HEK293 (cell line): ENCODE measurements at regions not wholly inside any gene's neighbourhood (a gene's known extent, or its start where the extent isn't known, plus 50 kb on each side); places are given as distances from the start of the nearest gene placed in this dataset.

ENCODE experiments used
- CTCF ChIA-PET: fragments of 350-600 bp; formaldehyde crosslinking; extraction: SDS; loops from one replicate; lab custom pipeline; 2021; ENCODE audit warnings: antibody characterized with exemption; lab: Yijun Ruan, JAX
- POLR2A ChIA-PET: fragments of 300-600 bp; formaldehyde crosslinking; extraction: SDS; loops from one replicate; lab custom pipeline; 2020; ENCODE audit warnings: antibody characterized with exemption, inconsistent platforms; lab: Yijun Ruan, JAX
- H3K27ac ChIP-seq: fragments of 200-500 bp; sonication (Bioruptor generic); 2 replicates; pipeline ENCODE4 v1.5.1; 2014; ENCODE audit warnings: low read depth, low read length, control low read depth, inconsistent platforms; ENCODE audit errors: extremely low read depth
- H3K36me3 ChIP-seq, 2 experiments: fragments of 200-500 bp in 1 of 2; sonication (Bioruptor generic) in 1 of 2; 1 replicate in 1 of 2; 2 replicates in 1 of 2; pipeline ENCODE4 v1.5.1; 2014 to 2017; ENCODE audit warnings: inconsistent platforms in 2 of 2, low read length in 2 of 2; ENCODE audit not compliant: control insufficient read depth in 2 of 2, insufficient read depth in 1 of 2
- H3K4me1 ChIP-seq: fragments of 200-500 bp; sonication (Bioruptor generic); 2 replicates; pipeline ENCODE4 v1.5.1; 2014; ENCODE audit warnings: mild to moderate bottlenecking, low read length, inconsistent platforms; ENCODE audit not compliant: control insufficient read depth, insufficient read depth
- H3K4me3 ChIP-seq: 2 replicates; pipeline ENCODE4 v1.5.1; 2011; ENCODE audit warnings: low read depth, mild to moderate bottlenecking, control low read depth, low read length, moderate library complexity
- H3K9me3 ChIP-seq: fragments of 200-500 bp; sonication (Bioruptor generic); 2 replicates; pipeline ENCODE4 v1.5.1; 2014; ENCODE audit warnings: low read depth, low read length, inconsistent platforms; ENCODE audit not compliant: control insufficient read depth, insufficient read depth
- EGR2 ChIP-seq: fragments of 450-650 bp; formaldehyde crosslinking; IDR thresholded peaks from 2 replicates; pipeline ENCODE4 v1.5.1; 2016; ENCODE audit warnings: low read depth, missing biosample characterization, missing genetic modification characterization
- GLIS1 ChIP-seq: fragments of 450-650 bp; formaldehyde crosslinking; IDR thresholded peaks from 2 replicates; pipeline ENCODE4 v1.5.1; 2016; ENCODE audit warnings: missing biosample characterization, missing genetic modification characterization
- HOXC10 ChIP-seq: sonication (generic); formaldehyde crosslinking; IDR thresholded peaks from 2 replicates; pipeline ENCODE4 v1.8.1; 2023; ENCODE audit warnings: mild to moderate bottlenecking, missing genetic modification reagents
- TSHZ1 ChIP-seq: fragments of 450-650 bp; formaldehyde crosslinking; IDR thresholded peaks from 2 replicates; pipeline ENCODE4 v1.5.1; 2016; ENCODE audit warnings: missing biosample characterization, missing genetic modification characterization, borderline replicate concordance
- WT1 ChIP-seq: fragments of 450-650 bp; formaldehyde crosslinking; IDR thresholded peaks from 2 replicates; pipeline ENCODE4 v1.5.1; 2016; ENCODE audit warnings: missing biosample characterization, missing genetic modification characterization
- ZBTB17 ChIP-seq: fragments of 450-650 bp; formaldehyde crosslinking; IDR thresholded peaks from 2 replicates; pipeline ENCODE4 v1.5.1; 2016; ENCODE audit warnings: missing biosample characterization, missing genetic modification characterization
- ZBTB26 ChIP-seq: fragments of 450-650 bp; formaldehyde crosslinking; optimal IDR thresholded peaks from 2 replicates; pipeline ENCODE3; 2016; ENCODE audit warnings: missing biosample characterization, mild to moderate bottlenecking, missing genetic modification characterization
- ZEB2 ChIP-seq: fragments of 450-650 bp; formaldehyde crosslinking; IDR thresholded peaks from 2 replicates; pipeline ENCODE4 v1.5.1; 2016; ENCODE audit warnings: missing biosample characterization, missing genetic modification characterization
- ZNF132 ChIP-seq: fragments of 450-650 bp; formaldehyde crosslinking; IDR thresholded peaks from 2 replicates; pipeline ENCODE4 v1.5.1; 2017; ENCODE audit warnings: missing biosample characterization, missing genetic modification characterization, borderline replicate concordance
- ZNF138 ChIP-seq: fragments of 450-650 bp; formaldehyde crosslinking; IDR thresholded peaks from 2 replicates; pipeline ENCODE4 v1.5.1; 2016; ENCODE audit warnings: missing biosample characterization, missing genetic modification characterization, borderline replicate concordance
- ZNF174 ChIP-seq: fragments of 450-650 bp; formaldehyde crosslinking; IDR thresholded peaks from 2 replicates; pipeline ENCODE4 v1.5.0; 2017; ENCODE audit warnings: missing biosample characterization, mild to moderate bottlenecking, missing genetic modification characterization
- ZNF266 ChIP-seq: fragments of 450-650 bp; formaldehyde crosslinking; IDR thresholded peaks from 2 replicates; pipeline ENCODE4 v1.5.1; 2016; ENCODE audit warnings: missing biosample characterization, missing genetic modification characterization, low read depth
- ZNF521 ChIP-seq: fragments of 450-650 bp; formaldehyde crosslinking; IDR thresholded peaks from 2 replicates; pipeline ENCODE4 v1.5.1; 2017; ENCODE audit warnings: missing biosample characterization, mild to moderate bottlenecking, missing genetic modification characterization
- ZNF530 ChIP-seq: fragments of 450-650 bp; formaldehyde crosslinking; IDR thresholded peaks from 2 replicates; pipeline ENCODE4 v1.5.1; 2016; ENCODE audit warnings: low read depth, missing biosample characterization, missing genetic modification characterization
- ZNF626 ChIP-seq: fragments of 450-650 bp; sonication (Bioruptor Pico); formaldehyde crosslinking; IDR thresholded peaks from 2 replicates; pipeline ENCODE4 v1.5.1; 2018; ENCODE audit warnings: missing biosample characterization, missing genetic modification characterization, inconsistent platforms
- ZNF664 ChIP-seq: fragments of 450-650 bp; formaldehyde crosslinking; IDR thresholded peaks from 2 replicates; pipeline ENCODE4 v1.5.1; 2016; ENCODE audit warnings: missing biosample characterization, missing genetic modification characterization
- TF ChIP-seq, protein P1 (sequence below): fragments of 450-650 bp; formaldehyde crosslinking; IDR thresholded peaks from 2 replicates; pipeline ENCODE4 v1.5.1; 2016; ENCODE audit warnings: missing biosample characterization, missing genetic modification characterization
- TF ChIP-seq, protein P2 (sequence below): sonication (generic); formaldehyde crosslinking; IDR thresholded peaks from 2 replicates; pipeline ENCODE4 v1.8.1; 2022; ENCODE audit warnings: mild to moderate bottlenecking, moderate library complexity, missing genetic modification reagents
- TF ChIP-seq, protein P3 (sequence below): IDR thresholded peaks from 2 replicates; pipeline ENCODE4 v1.6.1; 2011; ENCODE audit warnings: mild to moderate bottlenecking, low read depth, low read length, borderline replicate concordance

GRCh38 chr7:54859545-54859944 is 100.5 kb upstream of the SEC61G start (continued):
- TF ChIP-seq ZBTB17 (no peak), ZNF664 (tag by site-specific recombination) (no peak), ZNF521 (tag by site-specific recombination) (no peak)
- TF ChIP-seq, protein P1, sequence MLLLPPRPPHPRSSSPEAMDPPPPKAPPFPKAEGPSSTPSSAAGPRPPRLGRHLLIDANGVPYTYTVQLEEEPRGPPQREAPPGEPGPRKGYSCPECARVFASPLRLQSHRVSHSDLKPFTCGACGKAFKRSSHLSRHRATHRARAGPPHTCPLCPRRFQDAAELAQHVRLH = no peak

DNA sequence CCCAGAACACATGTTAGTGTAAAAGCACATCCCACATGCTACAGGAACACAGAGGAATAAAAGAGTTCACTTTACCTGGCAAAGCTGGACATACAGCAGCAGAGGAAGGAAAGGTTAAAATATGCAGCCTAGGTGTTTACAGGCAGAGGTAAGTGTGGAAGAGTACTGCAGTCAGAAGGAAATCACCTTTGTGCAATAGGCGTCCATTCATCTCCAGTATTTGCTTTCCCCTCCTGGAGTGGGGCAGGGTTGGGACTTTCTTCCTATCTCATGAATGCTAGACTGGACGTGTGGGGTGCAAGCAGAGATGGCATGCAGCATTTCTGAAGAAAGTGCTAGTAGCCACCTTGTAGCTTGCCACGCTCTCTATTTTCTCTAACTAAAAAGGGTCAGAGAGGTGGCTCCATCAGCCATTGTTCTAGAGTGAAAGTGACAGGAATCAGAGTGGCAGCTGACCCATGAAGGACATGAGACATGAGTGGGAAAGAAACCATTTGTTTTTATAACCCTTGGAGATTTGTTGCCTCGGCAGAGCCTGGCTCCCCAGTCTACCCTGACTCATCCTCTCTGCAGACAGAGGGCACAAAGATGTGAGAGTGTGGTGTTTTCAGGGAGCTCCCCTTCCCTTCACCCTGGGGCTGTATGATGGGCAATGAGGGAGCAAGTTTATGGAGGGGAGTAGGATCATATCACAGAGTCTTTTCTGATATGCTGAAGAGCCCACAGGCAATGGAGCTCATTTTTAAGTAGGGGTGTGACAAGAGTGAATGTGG is 101.2 kb upstream of the SEC61G start:
- no peak overlapping the region for H3K27ac ChIP-seq
- TF ChIP-seq, protein P2, sequence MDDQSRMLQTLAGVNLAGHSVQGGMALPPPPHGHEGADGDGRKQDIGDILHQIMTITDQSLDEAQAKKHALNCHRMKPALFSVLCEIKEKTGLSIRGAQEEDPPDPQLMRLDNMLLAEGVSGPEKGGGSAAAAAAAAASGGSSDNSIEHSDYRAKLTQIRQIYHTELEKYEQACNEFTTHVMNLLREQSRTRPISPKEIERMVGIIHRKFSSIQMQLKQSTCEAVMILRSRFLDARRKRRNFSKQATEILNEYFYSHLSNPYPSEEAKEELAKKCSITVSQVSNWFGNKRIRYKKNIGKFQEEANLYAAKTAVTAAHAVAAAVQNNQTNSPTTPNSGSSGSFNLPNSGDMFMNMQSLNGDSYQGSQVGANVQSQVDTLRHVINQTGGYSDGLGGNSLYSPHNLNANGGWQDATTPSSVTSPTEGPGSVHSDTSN (CRISPR knock-in tag) = no peak
- TF ChIP-seq ZEB2 (no peak), EGR2 (tag by site-specific recombination) (no peak), TSHZ1 (tag by site-specific recombination) (no peak), GLIS1 (tag by site-specific recombination) (no peak), HOXC10 (CRISPR knock-in tag) (no peak), ZNF174 (tag by site-specific recombination) (no peak), ZNF132 (tag by site-specific recombination) (no peak), ZNF266 (tag by site-specific recombination) (no peak), WT1 (tag by site-specific recombination) (no peak), ZBTB26 (no peak), ZNF138 (tag by site-specific recombination) (no peak), ZNF626 (tag by site-specific recombination) (no peak), ZNF530 (tag by site-specific recombination) (no peak)
- TF ChIP-seq, protein P3, sequence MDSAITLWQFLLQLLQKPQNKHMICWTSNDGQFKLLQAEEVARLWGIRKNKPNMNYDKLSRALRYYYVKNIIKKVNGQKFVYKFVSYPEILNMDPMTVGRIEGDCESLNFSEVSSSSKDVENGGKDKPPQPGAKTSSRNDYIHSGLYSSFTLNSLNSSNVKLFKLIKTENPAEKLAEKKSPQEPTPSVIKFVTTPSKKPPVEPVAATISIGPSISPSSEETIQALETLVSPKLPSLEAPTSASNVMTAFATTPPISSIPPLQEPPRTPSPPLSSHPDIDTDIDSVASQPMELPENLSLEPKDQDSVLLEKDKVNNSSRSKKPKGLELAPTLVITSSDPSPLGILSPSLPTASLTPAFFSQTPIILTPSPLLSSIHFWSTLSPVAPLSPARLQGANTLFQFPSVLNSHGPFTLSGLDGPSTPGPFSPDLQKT = no peak
- TF ChIP-seq, all 188 proteins: peak for 0
- Histone ChIP-seq H3K36me3 (no peaks in the 10 kb centered on the region), H3K9me3 (no peaks in the 10 kb centered on the region), H3K4me1 (no peaks in the 10 kb centered on the region), H3K4me3 (no peak overlapping the region)
- ChIA-PET POLR2A (no interaction called here), CTCF (interaction anchor here (0.8 to 1.2 kb wide), 3 partner anchors 17 to 23 kb away, joined by 3 to 5 read pairs (median 4); no protein-coding TSS in a partner anchor)
